GM19395 (cell line): ENCODE measurements at regions not wholly inside any gene's neighbourhood (a gene's known extent, or its start where the extent isn't known, plus 50 kb on each side); places are given as distances from the start of the nearest gene placed in this dataset.
"Not testable (repeated sequence)": the region's sequence is repeated elsewhere in the genome, so short reads cannot be mapped to it uniquely, and the experiment has no call there.

ENCODE experiments used
- ATAC-seq: cut with Tn5 transposase; IDR thresholded peaks from one replicate; pipeline ENCODE4 v1.9.1; 2021; ENCODE audit warnings: mild to moderate bottlenecking, moderate library complexity; ENCODE audit not compliant: unreplicated experiment

- ATAC-seq = not testable (repeated sequence)
Measured at GRCh38 chr21:5013455-5014304, 5507.7 kb upstream of the TPTE start.

DNA sequence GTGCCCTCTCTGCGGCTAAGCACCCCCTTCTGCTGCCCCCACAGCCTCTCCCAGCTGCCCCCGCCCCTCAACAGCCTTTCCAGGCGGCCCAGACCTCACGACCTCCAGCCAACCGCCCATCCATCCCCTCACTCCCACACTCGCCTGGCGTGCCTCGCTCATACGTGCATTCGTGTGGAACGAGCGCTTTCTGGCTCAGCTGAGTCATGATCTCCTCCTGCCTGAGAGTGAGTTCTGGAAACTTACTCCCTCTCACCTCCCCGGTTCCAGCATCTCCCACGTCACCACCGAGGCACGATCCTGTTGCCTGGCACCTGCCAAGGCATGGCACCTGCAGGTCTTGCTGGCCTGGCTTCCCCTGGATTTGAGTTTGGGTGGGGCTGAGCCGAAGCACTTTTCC, 5506.2 kb upstream of the TPTE start:
- not testable (repeated sequence) for ATAC-seq

DNA sequence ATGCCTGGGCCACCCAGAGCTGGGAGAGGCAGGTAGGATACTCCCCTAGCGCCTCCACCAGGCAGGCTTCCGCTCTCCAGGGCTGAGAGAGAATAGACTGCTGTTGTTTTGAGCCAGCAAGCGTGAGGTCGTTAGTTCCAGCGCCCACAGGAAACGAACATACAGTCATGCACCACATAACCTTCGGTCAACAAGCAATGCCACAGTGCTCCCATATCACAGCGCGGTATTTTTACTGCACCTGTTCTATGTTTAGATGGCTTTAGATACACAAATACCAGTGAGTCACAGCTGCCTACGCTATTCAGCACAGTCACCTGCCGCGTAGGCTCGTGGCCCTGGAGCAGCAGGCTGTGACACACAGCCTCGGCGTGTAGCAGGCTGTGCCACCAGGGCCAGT, 5502.3 kb upstream of the TPTE start:
- ATAC-seq = peak; percentile 53

GRCh38 chr21:5021815-5022214, 5499.6 kb upstream of the TPTE start:
- peak; percentile 54 for ATAC-seq

- ATAC-seq = peak; percentile 46
Measured at GRCh38 chr21:5022254-5022653, 5499.1 kb upstream of the TPTE start.

- not testable (repeated sequence) for ATAC-seq
Measured at GRCh38 chr21:5022748-5023147, 5498.6 kb upstream of the TPTE start.

DNA sequence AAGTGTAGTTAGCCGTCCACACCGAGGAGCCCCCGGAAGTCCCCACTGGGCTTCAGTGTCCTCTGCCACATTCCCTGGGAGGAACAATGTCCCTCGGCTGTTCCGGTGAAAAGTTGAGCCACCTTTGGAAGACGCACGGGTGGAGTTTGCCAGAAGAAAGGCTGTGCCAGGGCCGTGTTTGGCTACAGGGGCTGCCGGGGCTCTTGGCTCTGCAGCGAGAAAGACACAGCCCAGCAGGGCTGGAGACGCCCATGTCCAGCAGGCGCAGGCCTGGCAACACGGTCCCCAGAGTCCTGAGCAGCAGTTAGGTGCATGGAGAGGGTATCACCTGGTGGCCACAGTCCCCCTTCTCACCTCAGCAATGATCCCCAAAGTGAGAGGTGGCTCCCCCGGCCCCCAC, 5486.2 kb upstream of the TPTE start:
- not testable (repeated sequence) for ATAC-seq

DNA sequence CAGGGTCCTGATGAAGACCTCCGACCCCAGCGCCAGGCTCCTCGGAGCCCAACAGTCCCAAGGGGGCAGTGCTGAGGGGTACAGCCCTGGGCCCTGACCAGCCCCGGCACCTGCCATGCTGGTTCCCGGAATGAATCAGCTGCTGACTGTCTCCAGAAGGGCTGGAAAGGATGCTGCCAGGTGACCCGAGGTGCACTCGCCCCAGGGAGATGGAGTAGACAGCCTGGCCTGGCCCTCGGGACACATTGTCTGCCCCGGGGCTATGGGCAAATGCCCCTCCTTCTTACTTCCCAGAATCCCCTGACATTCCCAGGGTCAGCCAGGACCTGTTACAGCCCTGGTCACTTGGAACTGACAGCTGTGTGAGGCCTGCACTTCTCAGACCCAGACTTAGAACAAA, 5485.8 kb upstream of the TPTE start:
- not testable (repeated sequence) for ATAC-seq

DNA sequence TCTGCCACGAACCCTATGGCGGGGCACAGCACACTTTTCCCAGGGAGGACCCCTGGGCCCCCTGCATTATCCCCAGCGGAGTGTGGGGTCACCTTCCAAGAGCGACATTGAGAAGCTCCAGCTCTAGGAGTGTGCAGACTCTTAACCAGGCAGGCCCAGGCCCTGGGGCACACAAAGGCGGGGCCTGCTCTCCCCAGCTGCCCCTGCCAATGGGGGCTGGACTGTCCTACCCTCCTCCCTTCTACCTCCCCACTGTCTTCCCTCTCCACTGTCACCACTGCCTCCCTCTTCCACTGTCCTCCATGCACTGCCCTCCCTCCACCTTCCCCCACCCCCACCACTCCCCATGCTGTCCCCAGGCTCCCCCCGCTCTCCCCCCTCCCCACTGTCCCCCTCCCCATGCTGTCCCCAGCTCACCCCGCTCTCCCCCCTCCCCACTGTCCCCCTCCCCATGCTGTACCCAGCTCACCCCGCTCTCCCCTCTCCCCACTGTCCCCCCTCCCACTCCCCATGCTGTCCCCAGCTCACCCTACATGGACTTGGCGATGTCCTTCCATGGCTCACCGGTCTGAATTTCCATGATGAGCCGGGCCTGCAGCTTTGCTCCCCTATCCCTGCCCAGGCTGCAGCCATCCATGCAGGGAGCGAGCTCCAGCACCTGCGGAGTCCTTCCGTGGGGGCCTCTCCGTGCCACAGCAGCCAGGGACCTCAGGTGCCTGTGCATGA, 5483.6 kb upstream of the TPTE start:
- ATAC-seq = not testable (repeated sequence)

DNA sequence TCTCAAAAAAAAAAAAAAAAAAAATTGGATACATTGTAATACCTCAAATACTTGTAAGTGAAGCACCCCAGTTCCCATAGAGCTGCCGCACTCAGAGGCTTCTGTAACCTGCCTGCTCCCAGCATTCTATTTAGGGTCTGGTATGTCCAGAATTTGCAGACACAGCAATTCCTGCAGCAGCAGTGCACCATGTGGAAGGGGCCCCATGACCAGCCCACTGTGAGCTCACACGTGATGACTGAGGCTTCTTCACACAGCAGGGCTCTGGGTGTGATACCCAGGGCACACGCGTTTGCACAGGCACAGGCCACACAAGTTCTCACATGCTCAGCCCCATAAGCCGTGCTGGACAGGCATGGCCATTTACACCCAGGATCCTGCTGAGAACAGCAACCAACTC, 5481.5 kb upstream of the TPTE start:
- not testable (repeated sequence) for ATAC-seq

- not testable (repeated sequence) for ATAC-seq
Measured at GRCh38 chr21:5042583-5042982, 5478.8 kb upstream of the TPTE start.

- not testable (repeated sequence) for ATAC-seq
Measured at GRCh38 chr21:5044812-5045211, 5476.6 kb upstream of the TPTE start.

- ATAC-seq = not testable (repeated sequence)
Measured at GRCh38 chr21:5051303-5052018, 5469.9 kb upstream of the TPTE start.

GRCh38 chr21:5055027-5055754, 5466.2 kb upstream of the TPTE start:
- ATAC-seq = not testable (repeated sequence)

- ATAC-seq = not testable (repeated sequence)
Measured at GRCh38 chr21:5055996-5056962, 5465.1 kb upstream of the TPTE start.

DNA sequence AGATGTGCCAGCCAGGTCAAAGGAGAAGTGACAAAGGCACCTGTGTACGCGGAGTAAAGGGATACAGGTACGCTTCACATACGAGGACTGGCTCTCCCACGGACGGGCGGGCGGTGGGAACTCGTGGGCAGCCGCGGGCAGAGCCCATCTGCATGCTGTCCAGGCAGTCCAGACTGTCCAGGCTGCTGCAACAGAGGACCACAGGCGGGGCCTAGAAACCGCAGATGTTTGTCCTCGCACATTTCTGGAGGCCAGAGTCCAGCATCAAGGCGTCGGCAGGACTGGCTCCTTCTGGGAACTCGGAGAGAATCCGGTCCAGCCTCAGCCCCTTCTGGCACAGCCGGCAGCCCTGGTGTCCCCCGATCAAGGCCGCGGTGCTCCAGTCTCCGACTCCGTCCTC, 5464.3 kb upstream of the TPTE start:
- ATAC-seq = not testable (repeated sequence)

- ATAC-seq = not testable (repeated sequence)
Measured at GRCh38 chr21:5060364-5061083, 5460.9 kb upstream of the TPTE start.

DNA sequence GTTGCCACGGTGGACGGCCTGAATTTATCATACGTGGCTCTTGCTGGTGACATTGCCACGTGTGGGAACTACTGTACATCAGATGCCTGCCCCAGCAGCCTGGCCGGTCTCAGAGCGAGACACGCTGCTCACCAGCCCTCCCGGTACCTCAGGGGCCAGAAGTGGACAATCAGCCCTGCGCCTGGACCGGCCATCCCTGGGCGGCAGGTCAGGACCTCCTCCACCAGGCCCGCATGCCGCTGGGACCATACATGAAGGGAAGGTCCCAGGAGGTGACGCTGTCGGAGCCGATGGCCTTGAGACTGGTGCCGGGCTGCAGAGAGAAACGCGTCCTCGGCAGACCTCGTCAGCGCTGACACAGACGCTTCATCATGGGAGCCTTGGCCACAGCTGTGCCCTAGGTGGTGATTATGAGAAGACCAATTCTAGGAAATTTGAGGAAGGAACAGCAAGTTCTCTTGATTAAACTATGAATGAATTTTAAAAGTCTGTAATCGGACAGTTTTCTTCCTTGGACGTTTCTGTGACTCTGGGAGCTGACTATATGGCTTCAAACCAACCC, 5456.7 kb upstream of the TPTE start:
- not testable (repeated sequence) for ATAC-seq
